T-cell (primary cell): ENCODE measurements at regions not wholly inside any gene's neighbourhood (a gene's known extent, or its start where the extent isn't known, plus 50 kb on each side); places are given as distances from the start of the nearest gene placed in this dataset.
A peak's percentile ranks its signal among the peaks of the same experiment; 100 is the strongest.

Experiments
- ATAC-seq, 4 experiments: fragments of 200-7000 bp in 3 of 4; fragments of 150-1000 bp in 1 of 4; cut with Tn5 transposase; replicated peaks in 1 of 4; 1 replicate in 3 of 4; 2 replicates in 1 of 4; pipeline ENCODE4 v1.10.0; 2021; ENCODE audit warnings: moderate library complexity in 3 of 4, mild to moderate bottlenecking in 2 of 4, moderate number of reproducible peaks in 1 of 4
- CTCF ChIA-PET, 2 donors: fragments of 300-600 bp; sonication (Branson Sonifier 250); formaldehyde crosslinking; loops; one replicate each; lab custom pipeline; 2022; ENCODE audit warnings: antibody characterized with exemption in 2 of 2; lab: Charles Lee
- POLR2A ChIA-PET, 2 donors: fragments of 300-600 bp; sonication (Branson Sonifier 250); formaldehyde crosslinking; loops; one replicate each; lab custom pipeline; 2022; ENCODE audit warnings: antibody characterized with exemption in 2 of 2; lab: Charles Lee
- DNase-seq, 35 experiments: peaks; one replicate each; pipeline versions ENCODE4 v3.0.0 to v3.0.0-alpha.2; 2013 to 2023
- H3K27ac ChIP-seq: one replicate; pipeline ENCODE4 v1.5.1; 2013; ENCODE audit warnings: low read length
- H3K27me3 ChIP-seq, 2 experiments: replicated peaks in 1 of 2; 1 replicate in 1 of 2; 2 replicates in 1 of 2; pipeline versions ENCODE4 v1.6.1 to v1.7.0; 2013; ENCODE audit warnings: low read length in 1 of 2, mixed read lengths in 1 of 2; ENCODE audit not compliant: control insufficient read depth in 2 of 2, insufficient read depth in 2 of 2; ENCODE audit errors: extremely low read depth in 1 of 2
- H3K36me3 ChIP-seq, 2 donors: 1 replicate in 1 of 2; 2 replicates in 1 of 2; pipeline versions ENCODE4 v1.6.1 to v1.7.0; 2013; ENCODE audit warnings: low read length in 1 of 2; ENCODE audit not compliant: control insufficient read depth in 2 of 2, insufficient read depth in 1 of 2; ENCODE audit errors: extremely low read depth in 1 of 2
- H3K4me1 ChIP-seq, 2 experiments: 1 replicate in 1 of 2; 2 replicates in 1 of 2; pipeline versions ENCODE4 v1.6.1 to v1.7.0; 2013; ENCODE audit warnings: low read length in 2 of 2, mixed read lengths in 1 of 2; ENCODE audit not compliant: insufficient read depth in 2 of 2, control insufficient read depth in 1 of 2; ENCODE audit errors: extremely low read depth in 1 of 2
- H3K4me3 ChIP-seq, 2 donors: 1 replicate in 1 of 2; 2 replicates in 1 of 2; pipeline versions ENCODE4 v1.5.1 to v1.7.0; 2013; ENCODE audit warnings: mild to moderate bottlenecking in 2 of 2, low read length in 1 of 2, moderate library complexity in 1 of 2; ENCODE audit not compliant: control insufficient read depth in 1 of 2; ENCODE audit errors: extremely low read depth in 1 of 2
- H3K9me3 ChIP-seq: 2 replicates; pipeline ENCODE4 v1.7.0; 2013
- H3K27ac Mint-ChIP-seq, 2 donors: one replicate each; pipeline ENCODE4 v1.8.0; 2020 to 2021; ENCODE audit warnings: mild to moderate bottlenecking in 2 of 2, mixed read lengths in 2 of 2
- H3K27me3 Mint-ChIP-seq, 2 donors: one replicate each; pipeline ENCODE4 v1.8.0; 2021 to 2022; ENCODE audit warnings: mixed read lengths in 2 of 2
- H3K36me3 Mint-ChIP-seq: one replicate; pipeline ENCODE4 v1.8.0; 2021; ENCODE audit warnings: mixed read lengths
- H3K4me1 Mint-ChIP-seq, 3 donors: one replicate each; pipeline ENCODE4 v1.8.0; 2020 to 2022; ENCODE audit warnings: mixed read lengths in 3 of 3, mild to moderate bottlenecking in 1 of 3
- H3K4me3 Mint-ChIP-seq, 3 donors: one replicate each; pipeline ENCODE4 v1.8.0; 2020 to 2022; ENCODE audit warnings: mild to moderate bottlenecking in 3 of 3, mixed read lengths in 3 of 3, moderate library complexity in 3 of 3
- H3K9me3 Mint-ChIP-seq, 3 donors: one replicate each; pipeline ENCODE4 v1.8.0; 2020 to 2022; ENCODE audit warnings: mixed read lengths in 3 of 3
- WGBS: methylation state at CpG from one replicate; pipeline ENCODE4 v1.1.5; 2013; ENCODE audit warnings: missing lambda C conversion rate; ENCODE audit not compliant: insufficient coverage; 5-methylcytosine and 5-hydroxymethylcytosine counted together

DNA sequence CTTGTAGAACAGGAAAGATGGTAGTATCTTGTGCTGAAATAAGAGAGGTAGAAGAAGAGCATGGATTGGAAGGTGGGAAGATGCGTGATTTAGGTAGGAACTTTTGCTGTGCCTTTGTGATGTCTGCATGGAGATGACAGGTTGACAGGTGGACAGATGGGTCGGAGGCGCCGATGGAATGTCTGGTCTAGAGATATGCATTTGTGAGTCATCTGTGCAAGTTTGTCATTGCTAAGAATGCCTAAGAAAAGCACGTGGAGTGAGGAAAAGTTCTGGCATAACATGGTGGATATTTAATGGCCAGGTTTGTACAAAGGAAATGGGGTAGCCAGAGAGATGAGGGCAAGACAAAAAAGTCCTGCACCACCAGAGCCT, 76.0 kb upstream of the ARMC3 start:
- Histone ChIP-seq H3K36me3 (no peaks in the 10 kb centered on the region), H3K27ac (no peak overlapping the region), H3K9me3 (no peaks in the 10 kb centered on the region), H3K27me3 (peaks cover 0 to 10% of the 10 kb centered on the region in 2 experiments), H3K4me3 (no peak overlapping the region), H3K4me1 (peaks cover 0 to 4% of the 10 kb centered on the region in 2 experiments)
- WGBS: 91% methylated on average over 5 of the region's 5 CpGs
- POLR2A ChIA-PET: no interaction called here
- H3K4me3 Mint-ChIP-seq: no peak overlapping the region
- H3K27me3 Mint-ChIP-seq: peaks cover 3% of the 10 kb centered on the region in 2 donors
- no peak overlapping the region for H3K27ac Mint-ChIP-seq
- ATAC-seq (no peak), DNase-seq (no peak)
- CTCF ChIA-PET: no interaction called here
- peaks cover 10 to 13% (median 11%) of the 10 kb centered on the region in 3 donors for H3K4me1 Mint-ChIP-seq
- no peaks in the 10 kb centered on the region for H3K36me3 Mint-ChIP-seq
- no peaks in the 10 kb centered on the region for H3K9me3 Mint-ChIP-seq

DNA sequence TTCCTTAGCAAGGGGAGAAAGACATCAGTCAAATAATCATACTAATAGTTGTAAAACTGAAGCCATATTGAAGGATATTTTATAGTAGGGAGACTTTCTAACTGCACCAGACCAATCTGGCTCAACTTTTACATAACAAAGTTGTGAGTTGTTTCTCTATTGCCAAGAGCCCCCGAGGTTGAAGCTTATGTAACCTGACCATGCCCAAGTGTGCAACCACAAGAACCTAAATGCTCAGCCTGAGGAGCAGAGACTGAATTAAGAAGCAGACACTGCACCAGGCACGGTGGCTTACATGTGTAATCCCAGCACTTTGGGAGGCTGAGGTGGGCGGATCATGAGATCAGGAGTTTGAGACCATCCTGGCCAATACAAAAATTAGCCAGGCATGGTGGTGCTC, 77.3 kb upstream of the ARMC3 start:
- Mint-ChIP-seq H3K27me3 (peaks cover 3% of the 10 kb centered on the region in 2 donors), H3K4me3 (no peak overlapping the region), H3K9me3 (no peaks in the 10 kb centered on the region), H3K4me1 (peaks cover 11 to 13% (median 13%) of the 10 kb centered on the region in 3 donors), H3K36me3 (no peaks in the 10 kb centered on the region), H3K27ac (no peak overlapping the region)
- ChIA-PET POLR2A (no interaction called here), CTCF (no interaction called here)
- Histone ChIP-seq H3K9me3 (no peaks in the 10 kb centered on the region), H3K36me3 (no peaks in the 10 kb centered on the region), H3K27ac (no peak overlapping the region), H3K27me3 (peaks cover 0 to 4% of the 10 kb centered on the region in 2 experiments), H3K4me3 (no peak overlapping the region), H3K4me1 (peaks cover 0 to 4% of the 10 kb centered on the region in 2 experiments)
- DNase-seq: no peak
- no peak for ATAC-seq
- WGBS: 79% methylated on average over 2 of the region's 3 CpGs

DNA sequence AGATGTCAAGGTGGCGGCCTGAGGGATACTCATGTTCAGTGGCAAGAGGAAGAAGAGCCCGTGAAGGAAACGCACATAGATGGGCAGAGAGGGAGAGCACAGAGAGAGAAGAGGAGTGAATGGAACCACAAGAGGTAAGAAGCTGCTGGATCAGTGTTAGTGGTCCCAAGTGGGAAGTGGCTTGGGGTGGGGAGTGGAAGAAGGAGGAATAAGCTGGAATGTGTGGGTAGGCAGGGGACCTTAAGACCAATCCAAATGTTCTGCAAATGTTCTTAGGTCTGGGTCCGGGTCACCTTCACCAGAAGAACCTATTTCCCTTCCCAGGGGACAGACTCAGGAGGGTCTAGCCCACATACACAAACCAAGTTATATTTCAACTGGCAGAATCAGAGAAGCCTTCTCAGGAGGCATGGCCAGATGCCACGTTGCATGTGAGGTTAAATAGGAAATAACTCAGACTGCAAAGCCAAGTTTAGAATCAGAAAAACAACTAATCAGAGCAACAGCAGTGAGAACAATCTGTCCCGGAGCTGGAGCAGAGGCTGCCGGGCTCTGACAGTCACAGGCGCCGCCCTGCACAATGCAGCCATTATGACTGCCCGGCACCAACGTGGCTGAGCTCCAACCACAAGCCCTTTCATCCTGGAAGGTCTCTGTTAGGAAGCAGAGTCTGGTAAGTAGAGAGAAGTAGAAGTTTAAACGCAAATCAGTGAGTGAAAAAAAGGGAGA, 78.6 kb upstream of the ARMC3 start:
- Histone ChIP-seq H3K27ac (no peak overlapping the region), H3K27me3 (peaks cover 0 to 4% of the 10 kb centered on the region in 2 experiments), H3K4me1 (peaks cover 0 to 4% of the 10 kb centered on the region in 2 experiments), H3K36me3 (no peaks in the 10 kb centered on the region), H3K9me3 (no peaks in the 10 kb centered on the region), H3K4me3 (no peak overlapping the region)
- peak in 3 of 4 experiments; percentile 52 to 61 (median 54) for ATAC-seq
- ChIA-PET CTCF (no interaction called here), POLR2A (no interaction called here)
- DNase-seq: peak in 6 of 35 experiments; percentile 4 to 57 (median 12)
- peak overlapping the region; percentile 17 to 77 (median 41) for H3K4me3 Mint-ChIP-seq
- 57% methylated on average over 6 of the region's 12 CpGs for WGBS
- peaks cover 11 to 13% (median 13%) of the 10 kb centered on the region in 3 donors for H3K4me1 Mint-ChIP-seq
- peak overlapping the region in 1 of 2 donors; percentile 44 for H3K27ac Mint-ChIP-seq
- H3K9me3 Mint-ChIP-seq: no peaks in the 10 kb centered on the region
- no peaks in the 10 kb centered on the region for H3K36me3 Mint-ChIP-seq
- peaks cover 0 to 3% of the 10 kb centered on the region in 2 donors for H3K27me3 Mint-ChIP-seq

DNA sequence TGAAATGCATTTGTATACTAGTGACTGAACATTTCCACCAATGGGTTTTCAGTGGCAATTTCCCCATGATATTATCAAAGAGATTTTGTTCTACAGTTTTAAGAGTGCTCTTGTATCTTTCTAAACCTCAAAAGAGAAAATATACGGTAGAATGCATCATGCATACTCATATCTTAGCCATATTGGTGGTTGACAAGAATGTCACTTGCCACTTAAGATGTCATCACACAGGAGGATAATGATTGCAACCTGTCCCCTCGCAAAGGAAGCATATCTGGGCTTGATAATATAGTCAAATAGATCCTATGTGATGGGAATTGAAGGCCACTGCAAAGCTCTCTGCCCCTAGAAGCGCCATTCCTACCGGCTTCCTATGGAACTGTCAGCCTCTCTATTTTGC, 79.3 kb upstream of the ARMC3 start:
- H3K27me3 Mint-ChIP-seq: peaks cover 0 to 3% of the 10 kb centered on the region in 2 donors
- H3K27ac Mint-ChIP-seq: no peak overlapping the region
- DNase-seq: no peak
- H3K4me3 Mint-ChIP-seq: peak overlapping the region in 1 of 3 donors; percentile 77
- H3K36me3 ChIP-seq: no peaks in the 10 kb centered on the region
- H3K36me3 Mint-ChIP-seq: no peaks in the 10 kb centered on the region
- H3K4me1 Mint-ChIP-seq: peaks cover 11 to 13% (median 13%) of the 10 kb centered on the region in 3 donors
- H3K4me1 ChIP-seq: peaks cover 0 to 4% of the 10 kb centered on the region in 2 experiments
- no peak for ATAC-seq
- no peak overlapping the region for H3K4me3 ChIP-seq
- no peaks in the 10 kb centered on the region for H3K9me3 ChIP-seq
- no peaks in the 10 kb centered on the region for H3K9me3 Mint-ChIP-seq
- ChIA-PET CTCF (no interaction called here), POLR2A (no interaction called here)
- no peak overlapping the region for H3K27ac ChIP-seq
- H3K27me3 ChIP-seq: peaks cover 0 to 4% of the 10 kb centered on the region in 2 experiments
- no CpG with 5 or more reads among the region's 4 CpGs for WGBS

DNA sequence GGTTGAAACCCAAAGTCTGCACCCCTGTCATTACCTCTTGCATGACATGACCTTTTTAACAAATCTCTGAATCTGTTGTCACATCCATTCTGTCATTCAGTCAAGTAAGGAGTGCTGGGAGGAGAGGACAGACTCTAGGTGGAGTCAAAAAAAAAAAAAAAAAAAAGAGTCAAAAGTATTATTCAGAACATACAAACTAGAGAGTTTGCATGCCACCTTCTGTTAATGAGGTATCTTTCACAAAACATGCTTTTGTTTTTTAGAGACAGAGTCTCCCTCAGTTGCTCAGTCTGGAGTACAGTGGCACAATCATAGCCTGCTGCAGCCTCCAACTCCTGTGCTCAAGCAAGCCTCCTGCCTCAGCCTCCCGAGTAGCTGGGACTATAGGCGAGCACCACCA, 81.6 kb upstream of the ARMC3 start:
- no peaks in the 10 kb centered on the region for H3K36me3 Mint-ChIP-seq
- Histone ChIP-seq H3K9me3 (no peaks in the 10 kb centered on the region), H3K36me3 (no peaks in the 10 kb centered on the region), H3K4me1 (peaks cover 0 to 4% of the 10 kb centered on the region in 2 experiments), H3K4me3 (no peak overlapping the region), H3K27ac (no peak overlapping the region), H3K27me3 (peaks cover 0 to 4% of the 10 kb centered on the region in 2 experiments)
- ChIA-PET CTCF (no interaction called here), POLR2A (no interaction called here)
- H3K27me3 Mint-ChIP-seq: peaks cover 0 to 3% of the 10 kb centered on the region in 2 donors
- H3K4me3 Mint-ChIP-seq: no peak overlapping the region
- peaks cover 11 to 13% (median 13%) of the 10 kb centered on the region in 3 donors for H3K4me1 Mint-ChIP-seq
- DNase-seq (peak in 1 of 35 experiments; percentile 5), ATAC-seq (no peak)
- no peaks in the 10 kb centered on the region for H3K9me3 Mint-ChIP-seq
- no peak overlapping the region for H3K27ac Mint-ChIP-seq
- no CpG with 5 or more reads among the region's 2 CpGs for WGBS

DNA sequence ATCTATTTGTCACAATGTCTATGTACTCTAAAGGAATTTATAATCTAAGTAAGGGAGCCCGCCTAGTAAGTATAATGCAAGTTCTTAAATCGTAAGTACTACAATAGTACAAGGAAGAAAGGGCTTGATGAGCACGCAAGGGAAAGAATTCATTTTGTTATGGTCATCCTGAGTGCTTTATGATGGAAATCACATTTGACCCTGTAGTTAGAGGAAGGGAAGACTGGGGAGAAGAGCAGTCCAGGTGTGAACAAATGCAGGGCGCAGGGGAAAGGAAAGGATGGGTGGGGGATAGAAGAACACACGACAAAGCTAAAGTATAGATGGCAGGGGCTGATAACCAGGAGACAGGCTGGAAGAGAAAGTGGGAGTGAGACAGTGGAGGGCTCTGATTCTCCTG, 88.2 kb upstream of the ARMC3 start:
- 97% methylated on average over 3 of the region's 5 CpGs for WGBS
- Mint-ChIP-seq H3K9me3 (no peaks in the 10 kb centered on the region), H3K4me1 (peaks cover 0 to 3% (median 1%) of the 10 kb centered on the region in 3 donors), H3K36me3 (no peaks in the 10 kb centered on the region), H3K4me3 (no peak overlapping the region), H3K27me3 (peaks cover 0 to 4% of the 10 kb centered on the region in 2 donors), H3K27ac (no peak overlapping the region)
- ATAC-seq (no peak), DNase-seq (no peak)
- Histone ChIP-seq H3K36me3 (no peaks in the 10 kb centered on the region), H3K4me1 (no peaks in the 10 kb centered on the region), H3K4me3 (no peak overlapping the region), H3K9me3 (no peaks in the 10 kb centered on the region), H3K27me3 (no peaks in the 10 kb centered on the region), H3K27ac (no peak overlapping the region)
- CTCF ChIA-PET: interaction anchor here in 1 of 2 donors (0.6 kb wide), 1 partner anchor 924 kb away, joined by 8 read pairs; no protein-coding TSS in a partner anchor
- POLR2A ChIA-PET: no interaction called here
